GM19324 (cell line): ENCODE measurements at regions not wholly inside any gene's neighbourhood (a gene's known extent, or its start where the extent isn't known, plus 50 kb on each side); places are given as distances from the start of the nearest gene placed in this dataset.

Experiments
- ATAC-seq: cut with Tn5 transposase; IDR thresholded peaks from one replicate; pipeline ENCODE4 v1.9.1; 2021; ENCODE audit warnings: mild to moderate bottlenecking, moderate library complexity; ENCODE audit not compliant: unreplicated experiment, low FRiP score

GRCh38 chr14:50055461-50056228 is 60.7 kb downstream of the VCPKMT start:
- ATAC-seq = no peak

- no peak for ATAC-seq
Observed at GRCh38 chr14:50056435-50056834, 59.9 kb downstream of the VCPKMT start.

GRCh38 chr14:50057331-50057730 is 59.0 kb downstream of the VCPKMT start:
- no peak for ATAC-seq

- ATAC-seq = no peak
Observed at GRCh38 chr14:50058113-50058512, 58.3 kb downstream of the VCPKMT start.
